Activated CD8-positive, alpha-beta T cell treated with anti-CD3 and anti-CD28 coated beads, Interleukin-2, amount 10 ng/mL, durations not matched to agents 7 days and 5 days (primary cell): ENCODE measurements at regions not wholly inside any gene's neighbourhood (a gene's known extent, or its start where the extent isn't known, plus 50 kb on each side); places are given as distances from the start of the nearest gene placed in this dataset.

Experiments
- ATAC-seq: fragments of 150-1000 bp; cut with Tn5 transposase; one replicate; pipeline ENCODE4 v1.10.0; 2021; ENCODE audit warnings: moderate library complexity
- CTCF ChIA-PET: fragments of 350-600 bp; sonication (Branson Sonifier 250); formaldehyde crosslinking; loops from one replicate; lab custom pipeline; 2021; ENCODE audit warnings: antibody characterized with exemption; lab: Charles Lee
- POLR2A ChIA-PET: fragments of 350-600 bp; sonication (Branson Sonifier 250); formaldehyde crosslinking; loops from one replicate; lab custom pipeline; 2021; ENCODE audit warnings: antibody characterized with exemption; lab: Charles Lee
- DNase-seq: peaks from one replicate; pipeline ENCODE4 v3.0.0-alpha.2; 2020
- H3K27ac Mint-ChIP-seq: one replicate; pipeline ENCODE4 v1.8.0; 2021; ENCODE audit warnings: mild to moderate bottlenecking, mixed read lengths
- H3K27me3 Mint-ChIP-seq: one replicate; pipeline ENCODE4 v1.8.0; 2021; ENCODE audit warnings: low read depth, mixed read lengths
- H3K36me3 Mint-ChIP-seq: one replicate; pipeline ENCODE4 v1.8.0; 2021; ENCODE audit warnings: low read depth, mixed read lengths
- H3K4me1 Mint-ChIP-seq: one replicate; pipeline ENCODE4 v1.8.0; 2021; ENCODE audit warnings: low read depth, mixed read lengths
- H3K4me3 Mint-ChIP-seq: one replicate; pipeline ENCODE4 v1.8.0; 2021; ENCODE audit warnings: mild to moderate bottlenecking, mixed read lengths
- H3K9me3 Mint-ChIP-seq: one replicate; pipeline ENCODE4 v1.8.0; 2022; ENCODE audit warnings: mixed read lengths; ENCODE audit not compliant: insufficient read depth

GRCh38 chr15:25933456-25934158, 70.5 kb upstream of the ATP10A start:
- Mint-ChIP-seq H3K27me3 (peaks cover 3% of the 10 kb centered on the region), H3K27ac (peak overlapping the region; percentile 83), H3K4me1 (peaks cover 8% of the 10 kb centered on the region), H3K9me3 (peaks cover 11% of the 10 kb centered on the region), H3K4me3 (peak overlapping the region; percentile 81), H3K36me3 (no peaks in the 10 kb centered on the region)
- POLR2A ChIA-PET: interaction anchor here (0.6 to 1.1 kb wide), 3 partner anchors 72 to 424 kb away, joined by 3 to 5 read pairs (median 3); no protein-coding TSS in a partner anchor
- ATAC-seq: peak; percentile 100
- CTCF ChIA-PET: interaction anchor here (0.6 to 3.1 kb wide), 39 partner anchors 8 to 468 kb away, joined by 3 to 30 read pairs (median 4); no protein-coding TSS in a partner anchor
- DNase-seq: peak; percentile 82

- POLR2A ChIA-PET: interaction anchor here (0.8 kb wide), 1 partner anchor 72 kb away, joined by 5 read pairs; no protein-coding TSS in a partner anchor
- peaks cover 6% of the 10 kb centered on the region for H3K27me3 Mint-ChIP-seq
- no peak for ATAC-seq
- CTCF ChIA-PET: interaction anchor here (0.9 to 3.1 kb wide), 12 partner anchors 9 to 424 kb away, joined by 3 to 30 read pairs (median 8); no protein-coding TSS in a partner anchor
- H3K36me3 Mint-ChIP-seq: no peaks in the 10 kb centered on the region
- H3K4me1 Mint-ChIP-seq: peaks cover 8% of the 10 kb centered on the region
- no peak for DNase-seq
- no peak overlapping the region for H3K27ac Mint-ChIP-seq
- H3K4me3 Mint-ChIP-seq: no peak overlapping the region
- H3K9me3 Mint-ChIP-seq: peaks cover 11% of the 10 kb centered on the region
Measured at GRCh38 chr15:25932696-25933095, 69.6 kb upstream of the ATP10A start.

- Mint-ChIP-seq H3K27me3 (peaks cover 8% of the 10 kb centered on the region), H3K4me1 (peaks cover 8% of the 10 kb centered on the region), H3K27ac (no peak overlapping the region), H3K36me3 (no peaks in the 10 kb centered on the region), H3K9me3 (peaks cover 14% of the 10 kb centered on the region), H3K4me3 (no peak overlapping the region)
- POLR2A ChIA-PET: no interaction called here
- DNase-seq (no peak), ATAC-seq (no peak)
- CTCF ChIA-PET: interaction anchor here (0.9 to 3.1 kb wide), 5 partner anchors 8 to 423 kb away, joined by 3 to 30 read pairs (median 8); no protein-coding TSS in a partner anchor
Measured at GRCh38 chr15:25931851-25932250, 68.7 kb upstream of the ATP10A start.

GRCh38 chr15:25930931-25931330, 67.8 kb upstream of the ATP10A start:
- POLR2A ChIA-PET: no interaction called here
- DNase-seq (no peak), ATAC-seq (no peak)
- Mint-ChIP-seq H3K4me3 (no peak overlapping the region), H3K27me3 (peaks cover 8% of the 10 kb centered on the region), H3K9me3 (peaks cover 14% of the 10 kb centered on the region), H3K36me3 (no peaks in the 10 kb centered on the region), H3K4me1 (peaks cover 8% of the 10 kb centered on the region), H3K27ac (no peak overlapping the region)
- CTCF ChIA-PET: no interaction called here
